Peyer's patch (tissue), 4 donors: ENCODE measurements at regions not wholly inside any gene's neighbourhood (a gene's known extent, or its start where the extent isn't known, plus 50 kb on each side); places are given as distances from the start of the nearest gene placed in this dataset.

Source experiments
- DNase-seq, 3 donors: peaks; one replicate each; pipeline ENCODE4 v3.0.0-alpha.2; 2017 to 2019
- H3K27ac ChIP-seq, 4 donors: fragments of 200-600 bp; sonication (generic); one replicate each; pipeline ENCODE4 v1.5.1; 2016 to 2019
- H3K27me3 ChIP-seq, 2 donors: fragments of 200-600 bp; sonication (generic); one replicate each; pipeline ENCODE4 v1.5.1; 2019
- H3K36me3 ChIP-seq, 3 donors: fragments of 200-600 bp; sonication (generic); one replicate each; pipeline ENCODE4 v1.5.1; 2016 to 2019
- H3K4me1 ChIP-seq, 4 donors: fragments of 200-600 bp; sonication (generic); one replicate each; pipeline ENCODE4 v1.5.1; 2016 to 2019
- H3K4me3 ChIP-seq, 4 donors: fragments of 200-600 bp; sonication (generic); 1 replicate in 3 of 4; 2 replicates in 1 of 4; pipeline ENCODE4 v1.5.1; 2016 to 2019; ENCODE audit warnings: mild to moderate bottlenecking in 1 of 4
- H3K9me3 ChIP-seq, 4 donors: fragments of 200-600 bp; sonication (generic); one replicate each; pipeline ENCODE4 v1.5.1; 2016 to 2019; ENCODE audit warnings: mild to moderate bottlenecking in 1 of 4
- CTCF ChIP-seq, 6 experiments: fragments of 450-650 bp in 4 of 6; fragments of 200-600 bp in 2 of 6; sonication (generic) in 1 of 6; IDR thresholded peaks; one replicate each; pipeline ENCODE4 v1.5.1; 2017 to 2019; ENCODE audit warnings: antibody characterized with exemption in 6 of 6, mild to moderate bottlenecking in 3 of 6, moderate library complexity in 1 of 6
- POLR2A ChIP-seq, 2 donors: fragments of 450-650 bp; IDR thresholded peaks; one replicate each; pipeline ENCODE4 v1.5.1; 2017; ENCODE audit warnings: antibody characterized with exemption in 2 of 2, mild to moderate bottlenecking in 2 of 2, moderate library complexity in 2 of 2

GRCh38 chr6:23870496-23870895 is 255.5 kb upstream of the NRSN1 start:
- Histone ChIP-seq H3K4me3 (no peak overlapping the region), H3K36me3 (no peaks in the 10 kb centered on the region), H3K27me3 (no peaks in the 10 kb centered on the region), H3K27ac (no peak overlapping the region), H3K4me1 (no peaks in the 10 kb centered on the region), H3K9me3 (no peaks in the 10 kb centered on the region)
- no peak for DNase-seq
- no peak for TF ChIP-seq POLR2A (IDR thresholded peaks at IDR 0.05)
- no peak for TF ChIP-seq CTCF (IDR thresholded peaks at IDR 0.05)

DNA sequence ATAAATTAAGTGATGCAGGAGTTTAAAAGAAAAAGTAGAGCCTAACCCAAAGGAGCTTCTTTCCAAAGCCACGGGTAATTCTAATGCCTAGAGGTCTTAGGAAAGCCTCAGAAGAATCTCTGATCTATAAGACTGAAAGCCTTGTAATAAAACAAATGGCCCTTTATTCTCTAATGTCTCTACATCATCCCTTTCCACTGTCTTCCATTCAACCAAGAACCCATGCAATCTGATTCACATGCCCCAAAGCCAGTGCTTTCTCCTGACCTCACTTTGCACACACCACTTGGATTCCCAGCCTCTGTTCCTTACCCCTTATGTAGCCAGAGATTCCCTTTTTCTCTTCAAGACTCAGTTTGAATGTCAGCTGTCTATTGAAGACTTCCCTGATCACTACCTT is 252.9 kb upstream of the NRSN1 start:
- Histone ChIP-seq H3K9me3 (no peaks in the 10 kb centered on the region), H3K4me1 (no peaks in the 10 kb centered on the region), H3K36me3 (no peaks in the 10 kb centered on the region), H3K27me3 (no peaks in the 10 kb centered on the region), H3K4me3 (no peak overlapping the region), H3K27ac (no peak overlapping the region)
- TF ChIP-seq POLR2A (IDR thresholded peaks at IDR 0.05), result no peak
- TF ChIP-seq CTCF (IDR thresholded peaks at IDR 0.05), result no peak
- no peak for DNase-seq

GRCh38 chr6:23875006-23875405 is 251.0 kb upstream of the NRSN1 start:
- no peaks in the 10 kb centered on the region for H3K27me3 ChIP-seq
- TF ChIP-seq POLR2A (IDR thresholded peaks at IDR 0.05), result no peak
- TF ChIP-seq CTCF (IDR thresholded peaks at IDR 0.05), result no peak
- DNase-seq, result no peak
- H3K4me1 ChIP-seq, result no peaks in the 10 kb centered on the region
- H3K36me3 ChIP-seq, result no peaks in the 10 kb centered on the region
- no peak overlapping the region for H3K27ac ChIP-seq
- no peak overlapping the region for H3K4me3 ChIP-seq
- H3K9me3 ChIP-seq, result no peaks in the 10 kb centered on the region

DNA sequence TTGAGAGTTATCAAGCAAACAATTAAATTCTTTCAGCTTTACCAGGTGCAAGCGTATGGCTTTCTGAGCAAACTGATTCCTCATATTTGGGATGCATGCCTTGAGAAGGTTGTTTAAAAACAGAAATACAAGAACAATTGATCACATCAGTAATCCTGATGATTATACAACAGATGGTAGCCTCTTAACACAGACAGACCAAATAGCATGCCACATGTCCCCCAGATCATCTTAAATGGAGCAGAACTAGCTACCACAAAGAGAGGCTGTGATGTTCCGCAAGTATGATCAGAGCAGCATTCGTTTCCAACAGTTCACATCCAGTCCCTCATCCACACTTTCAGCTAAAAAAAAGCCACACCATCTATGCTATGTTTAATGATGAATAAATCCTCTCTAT is 246.2 kb upstream of the NRSN1 start:
- no peak for TF ChIP-seq CTCF (IDR thresholded peaks at IDR 0.05)
- TF ChIP-seq POLR2A (IDR thresholded peaks at IDR 0.05), result no peak
- no peak for DNase-seq
- no peaks in the 10 kb centered on the region for H3K36me3 ChIP-seq
- H3K9me3 ChIP-seq, result no peaks in the 10 kb centered on the region
- H3K4me3 ChIP-seq, result no peak overlapping the region
- H3K27ac ChIP-seq, result no peak overlapping the region
- H3K4me1 ChIP-seq, result no peaks in the 10 kb centered on the region
- H3K27me3 ChIP-seq, result no peaks in the 10 kb centered on the region

GRCh38 chr6:23890543-23891227 is 235.3 kb upstream of the NRSN1 start:
- Histone ChIP-seq H3K9me3 (no peaks in the 10 kb centered on the region), H3K27me3 (no peaks in the 10 kb centered on the region), H3K4me3 (no peak overlapping the region), H3K4me1 (no peaks in the 10 kb centered on the region), H3K36me3 (no peaks in the 10 kb centered on the region), H3K27ac (no peak overlapping the region)
- no peak for DNase-seq
- TF ChIP-seq POLR2A (IDR thresholded peaks at IDR 0.05) (no peak), CTCF (IDR thresholded peaks at IDR 0.05) (no peak)
